WI38 (cell line): ENCODE measurements at regions not wholly inside any gene's neighbourhood (a gene's known extent, or its start where the extent isn't known, plus 50 kb on each side); places are given as distances from the start of the nearest gene placed in this dataset.

Source experiments
- H3K4me3 ChIP-seq: 2 replicates; pipeline ENCODE4 v1.5.1; 2011; ENCODE audit warnings: low read depth, mild to moderate bottlenecking, control low read depth, low read length
- CTCF ChIP-seq: IDR thresholded peaks from 2 replicates; pipeline ENCODE4 v1.5.1; 2012; ENCODE audit warnings: low read depth, mild to moderate bottlenecking, control low read depth, low read length

- no peak overlapping the region for H3K4me3 ChIP-seq
- TF ChIP-seq CTCF = no peak
Measured at GRCh38 chr5:2387634-2388325, 363.7 kb downstream of the IRX2 start.

- no peak for TF ChIP-seq CTCF
- H3K4me3 ChIP-seq = no peak overlapping the region
Measured at GRCh38 chr5:2387250-2387633, 364.2 kb downstream of the IRX2 start.

- TF ChIP-seq CTCF = no peak
- H3K4me3 ChIP-seq = no peak overlapping the region
Measured at GRCh38 chr5:2385818-2386217, 365.7 kb downstream of the IRX2 start.

- no peak overlapping the region for H3K4me3 ChIP-seq
- TF ChIP-seq CTCF = no peak
Measured at GRCh38 chr5:2383698-2384065, 367.8 kb downstream of the IRX2 start.

- H3K4me3 ChIP-seq = no peak overlapping the region
- TF ChIP-seq CTCF = no peak
Measured at GRCh38 chr5:2382776-2383697, 368.4 kb downstream of the IRX2 start.

GRCh38 chr5:2381861-2382260 is 369.6 kb downstream of the IRX2 start:
- no peak overlapping the region for H3K4me3 ChIP-seq
- TF ChIP-seq CTCF = no peak

GRCh38 chr5:2381070-2381469 is 370.4 kb downstream of the IRX2 start:
- H3K4me3 ChIP-seq = no peak overlapping the region
- no peak for TF ChIP-seq CTCF
